HG02763 (cell line): ENCODE measurements at regions not wholly inside any gene's neighbourhood (a gene's known extent, or its start where the extent isn't known, plus 50 kb on each side); places are given as distances from the start of the nearest gene placed in this dataset.

ENCODE experiments used
- ATAC-seq: cut with Tn5 transposase; IDR thresholded peaks from one replicate; pipeline ENCODE4 v1.9.1; 2021; ENCODE audit warnings: mild to moderate bottlenecking, moderate library complexity; ENCODE audit not compliant: unreplicated experiment

DNA sequence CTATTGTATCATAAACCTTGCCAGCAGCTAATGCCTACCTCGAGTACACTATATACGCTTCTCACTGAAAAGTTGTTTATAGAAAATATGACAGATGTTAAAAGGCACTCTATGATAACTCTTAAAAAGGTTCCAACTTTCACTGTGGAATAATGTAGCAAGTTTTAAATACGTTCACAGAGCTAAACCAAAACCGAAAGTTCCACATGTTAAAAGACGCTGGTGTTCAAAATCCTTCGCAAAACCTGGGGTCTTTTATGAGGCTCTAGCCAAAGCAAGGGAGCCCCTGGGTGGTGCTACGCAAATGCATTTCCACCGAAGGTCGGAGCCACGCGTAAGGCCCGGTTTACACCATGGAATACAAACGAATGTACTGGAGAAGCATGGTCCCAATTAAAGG, 103.7 kb upstream of the TENM3 start:
- ATAC-seq: no peak

DNA sequence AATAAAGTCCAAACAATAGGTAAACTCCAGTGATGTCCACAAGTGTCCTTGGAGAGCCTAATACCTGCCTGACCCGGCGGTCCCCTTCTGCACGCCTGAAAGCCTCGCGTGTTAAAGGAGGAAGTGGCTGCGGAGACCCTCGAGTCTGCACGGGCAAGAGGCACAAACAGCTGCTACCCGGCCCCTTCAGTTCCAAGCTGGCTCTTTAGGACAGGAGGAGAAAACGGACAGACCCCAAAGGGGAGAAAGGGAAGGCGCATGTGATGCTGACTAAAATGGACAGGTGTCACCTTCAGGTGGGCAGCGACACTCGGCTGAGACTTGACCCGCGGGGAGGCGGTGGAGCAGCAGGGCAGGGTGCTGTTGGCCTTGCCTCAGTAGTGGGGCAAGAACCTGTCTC, 102.7 kb upstream of the TENM3 start:
- no peak for ATAC-seq

DNA sequence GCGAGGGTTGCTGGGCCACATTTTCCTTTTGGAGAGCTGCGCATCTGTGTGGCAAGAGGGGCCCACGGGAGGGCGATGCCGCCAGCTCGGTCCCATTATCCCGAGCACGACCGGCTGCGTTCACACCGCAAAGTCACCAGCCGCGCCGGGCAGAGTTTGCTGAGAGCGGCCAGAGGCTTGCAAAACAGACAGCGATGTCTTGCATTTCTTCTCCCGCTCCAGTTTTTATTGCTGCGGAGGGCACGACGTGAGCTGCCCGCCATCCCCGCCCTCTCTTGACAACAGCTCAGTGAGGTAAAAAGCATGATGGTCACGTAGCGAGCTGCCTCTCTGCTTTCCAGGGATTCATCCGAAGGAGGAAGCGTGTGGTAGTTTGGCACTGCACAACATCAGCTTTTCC, 102.1 kb upstream of the TENM3 start:
- no peak for ATAC-seq

DNA sequence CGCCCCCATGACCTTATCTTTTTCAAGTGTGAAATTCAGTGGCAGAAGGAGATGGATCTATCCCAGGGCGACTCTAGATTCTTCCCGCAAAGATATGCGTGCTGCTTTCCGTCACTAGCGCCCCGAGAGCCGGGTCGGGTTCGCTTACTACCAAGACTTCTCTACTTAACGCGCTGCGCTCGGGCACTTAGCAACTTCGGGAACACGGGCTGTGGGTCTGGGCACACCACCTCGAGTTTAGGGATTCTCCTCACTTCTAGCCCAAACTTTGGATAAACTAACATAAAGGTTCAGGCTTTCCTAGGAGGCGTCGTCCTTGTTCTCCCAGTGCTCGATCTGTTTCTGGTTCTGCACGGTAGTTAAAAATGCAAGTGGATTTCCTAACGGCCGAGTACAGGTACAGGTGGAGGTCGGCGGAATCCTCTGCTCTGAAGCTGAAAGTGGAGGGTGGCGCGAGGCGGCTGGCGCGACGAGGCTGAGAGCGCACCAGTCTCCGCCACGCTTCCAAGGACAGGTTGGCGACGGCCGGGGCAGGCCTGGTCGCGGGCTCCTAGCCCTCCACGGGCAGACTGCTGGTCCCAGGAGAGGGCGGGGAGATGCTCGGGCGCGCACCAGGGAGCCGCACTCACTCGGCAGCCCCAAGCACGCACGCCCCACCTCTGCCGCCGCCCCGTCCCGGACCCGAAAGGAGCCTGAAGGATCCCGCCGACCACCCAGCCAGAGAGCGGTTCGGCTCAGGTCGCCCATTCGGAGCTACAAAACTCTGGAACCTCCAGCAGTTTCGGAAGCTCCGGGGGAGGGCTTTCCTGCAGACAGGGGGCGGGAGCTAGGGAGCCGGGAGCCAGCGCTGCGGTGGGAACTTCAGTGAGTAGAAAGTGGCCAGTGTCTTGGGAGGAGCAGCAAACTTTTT, 100.8 kb upstream of the TENM3 start:
- no peak for ATAC-seq

DNA sequence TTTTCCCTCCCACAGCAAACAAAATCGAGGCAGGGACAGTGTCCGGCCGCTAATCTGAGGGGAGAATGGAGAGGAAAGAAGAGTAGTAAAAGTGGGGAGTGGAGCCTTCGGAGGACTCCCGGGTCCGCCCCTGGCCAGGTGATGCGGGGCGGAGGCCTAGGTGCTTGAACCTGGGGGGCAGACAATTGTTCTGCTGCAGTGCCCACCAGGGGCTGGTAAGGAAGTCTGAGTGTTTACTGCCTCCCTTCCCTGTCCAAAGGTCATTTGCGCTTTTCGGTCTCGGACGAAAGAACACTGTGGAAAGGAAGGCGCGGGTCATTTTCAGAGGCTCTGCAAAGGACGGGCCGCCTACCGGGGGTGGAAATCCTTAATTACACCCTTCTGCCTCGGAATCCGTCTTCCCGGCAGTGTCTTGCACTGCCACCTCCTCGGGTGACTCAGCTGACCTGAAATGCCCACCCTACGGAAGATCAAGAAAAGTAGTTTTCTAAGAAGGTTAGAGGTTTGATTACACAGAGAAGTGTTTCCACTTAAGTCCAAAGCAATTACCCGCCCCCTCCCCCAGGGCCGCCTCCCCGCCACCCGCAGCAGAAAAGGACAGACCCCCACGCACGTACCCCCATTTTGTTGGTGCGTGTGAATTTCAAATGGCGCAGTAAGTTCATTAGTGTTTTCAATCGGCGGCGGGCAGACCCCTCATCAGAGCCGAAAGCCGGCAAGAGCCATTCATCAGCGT, 99.9 kb upstream of the TENM3 start:
- ATAC-seq: no peak

DNA sequence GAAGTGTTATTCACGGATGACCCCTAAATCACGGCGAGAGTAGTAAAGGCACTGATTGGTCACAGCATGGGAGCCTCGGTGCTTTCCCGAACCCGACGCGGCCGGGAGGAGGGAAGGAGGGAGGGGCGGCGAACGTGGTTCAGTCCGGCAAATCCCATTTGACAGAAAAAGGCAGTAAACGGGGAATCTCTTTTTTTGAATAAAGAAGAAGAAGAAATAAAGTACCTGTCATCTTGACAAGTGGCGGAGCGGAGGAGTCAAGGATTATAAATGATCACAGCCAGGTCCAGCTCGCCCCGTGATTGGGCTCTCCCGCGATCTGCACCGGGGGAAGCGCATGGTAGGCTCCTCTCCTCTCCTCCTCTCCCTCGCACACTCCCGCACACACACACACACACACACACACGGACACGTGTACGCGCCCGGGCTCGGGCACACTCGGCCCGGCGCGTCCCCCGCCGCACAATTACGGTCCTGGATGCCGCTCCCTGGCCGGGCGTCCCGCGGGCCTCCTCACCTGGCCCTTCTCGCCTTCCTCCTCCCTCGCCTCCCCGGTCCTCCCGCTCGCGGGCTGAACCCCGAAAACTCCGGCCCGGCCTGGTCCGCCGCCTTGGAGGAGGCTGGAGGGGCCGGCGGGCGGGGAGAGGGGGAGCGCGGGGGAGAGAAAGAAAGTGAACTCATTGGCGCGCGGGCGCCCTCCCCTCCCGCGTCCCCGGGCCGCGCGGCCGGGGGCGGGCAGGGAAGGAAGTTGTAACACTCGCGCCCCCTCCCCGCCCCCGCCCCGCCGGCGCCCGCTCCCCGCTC, 99.2 kb upstream of the TENM3 start:
- ATAC-seq: no peak

DNA sequence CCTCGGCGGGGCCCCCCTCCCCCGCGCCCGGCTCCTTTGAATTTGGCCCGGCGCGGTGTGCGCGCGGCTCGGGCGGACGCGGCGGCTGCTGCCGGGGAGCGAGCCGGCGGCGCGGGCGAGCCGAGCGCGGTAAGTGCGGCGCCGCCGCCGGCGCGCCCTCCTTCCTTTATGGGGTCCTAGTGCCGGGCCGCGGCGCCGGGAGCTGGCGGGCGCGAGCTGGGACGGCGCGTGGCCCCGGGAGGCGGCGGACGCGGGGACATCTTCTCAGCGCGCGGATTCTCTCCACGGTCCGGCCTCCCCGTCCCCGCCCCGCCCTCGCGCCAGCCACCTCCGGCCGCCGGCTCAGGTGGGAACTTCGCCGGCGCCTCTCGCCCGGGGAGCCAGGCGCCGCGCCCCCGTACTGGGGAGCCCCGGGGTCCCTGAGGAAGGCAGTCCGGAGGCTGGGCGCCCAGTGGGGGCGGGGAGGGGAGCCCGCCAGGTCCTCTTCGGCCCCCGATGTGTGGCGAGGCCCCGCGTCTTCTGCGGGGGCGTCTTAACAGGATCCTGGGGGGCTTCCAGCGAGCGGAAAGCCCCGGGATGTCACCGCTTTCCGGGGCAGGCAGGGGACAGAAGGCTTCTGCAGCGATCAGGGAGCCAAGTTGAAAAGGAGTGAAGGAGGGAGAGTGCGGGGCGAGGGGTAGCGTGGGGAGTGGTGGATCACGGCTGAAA, 98.4 kb upstream of the TENM3 start:
- ATAC-seq: no peak

DNA sequence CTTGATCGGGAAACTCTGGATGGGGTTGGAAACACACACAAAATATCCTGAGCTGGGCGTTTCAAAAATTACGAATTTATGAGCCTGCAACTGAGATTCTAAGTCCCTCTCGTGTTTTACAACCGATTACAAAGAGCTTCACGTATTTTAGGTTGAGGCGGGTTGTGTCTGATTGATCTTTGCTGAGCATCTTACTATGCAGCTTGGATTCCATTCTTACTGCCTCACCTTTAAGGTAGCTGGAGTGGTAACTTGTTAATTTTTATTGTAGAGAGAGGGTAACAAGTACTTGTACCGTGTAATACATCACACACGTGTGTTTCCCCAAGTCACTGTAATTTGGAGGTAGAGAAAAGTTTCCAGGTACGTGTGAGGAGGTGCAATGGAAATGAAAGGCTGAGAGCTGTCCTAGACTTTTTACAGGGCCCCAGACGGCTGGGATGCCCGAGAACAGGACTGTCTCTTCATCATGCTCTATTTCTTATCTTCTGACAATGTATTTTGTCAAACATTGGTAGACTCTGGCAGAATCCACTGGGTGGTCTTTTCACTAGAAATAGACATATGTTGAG, 97.8 kb upstream of the TENM3 start:
- no peak for ATAC-seq

DNA sequence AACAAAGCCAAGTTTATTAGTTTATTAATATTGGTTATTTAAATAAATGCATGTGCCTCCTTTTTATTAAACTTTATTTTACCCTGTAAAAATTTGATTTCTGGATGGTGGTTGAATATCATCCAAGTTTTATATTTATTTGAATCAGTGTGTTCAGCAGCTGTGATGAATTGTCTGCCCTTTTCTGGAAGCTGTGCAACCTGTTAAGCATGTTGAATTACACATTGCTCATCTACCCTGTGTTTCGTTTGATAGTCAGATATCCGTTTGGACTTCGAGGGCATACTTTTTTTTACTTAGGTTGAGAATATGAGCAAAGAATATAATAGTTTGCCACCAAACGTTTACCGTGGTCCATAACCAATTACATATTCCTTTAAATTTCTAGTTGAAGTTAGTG, 95.8 kb upstream of the TENM3 start:
- no peak for ATAC-seq

DNA sequence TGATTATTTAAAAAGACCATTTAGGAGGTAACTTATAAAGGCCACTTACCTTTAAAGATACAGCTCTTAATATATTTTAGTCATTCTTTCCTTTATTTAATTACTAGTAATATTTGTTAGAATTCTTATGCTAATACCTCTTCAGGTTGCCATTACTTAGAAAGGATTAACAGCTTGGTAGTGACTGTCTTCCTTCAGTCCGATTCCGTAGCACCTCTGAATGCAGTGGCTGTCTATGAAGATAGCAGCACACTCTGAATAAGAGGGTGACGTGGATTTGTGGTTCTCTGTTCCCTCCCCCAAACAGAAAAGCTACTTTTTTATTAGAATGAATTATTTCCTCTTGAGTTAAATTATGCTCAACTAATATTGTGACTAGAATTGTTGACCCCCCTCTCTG, 92.6 kb upstream of the TENM3 start:
- no peak for ATAC-seq

DNA sequence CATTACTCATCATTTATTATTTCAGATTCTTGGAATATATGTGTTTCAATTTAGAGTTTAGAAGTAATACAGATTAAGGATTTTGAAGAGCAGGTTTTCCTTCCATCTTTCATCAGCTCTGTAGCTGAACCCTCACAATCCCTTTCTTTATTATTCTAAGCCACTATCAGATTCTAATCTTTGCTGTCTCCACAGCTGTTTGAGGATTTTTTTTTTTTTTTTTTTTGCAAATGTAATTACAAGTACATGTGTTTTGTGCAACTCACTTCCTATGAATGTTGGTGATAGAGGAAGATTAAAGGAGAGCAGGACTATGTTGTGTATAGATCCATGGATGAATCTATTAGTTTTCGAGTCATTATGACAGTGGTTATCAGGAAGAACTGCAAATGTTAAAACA, 87.4 kb upstream of the TENM3 start:
- ATAC-seq: no peak

DNA sequence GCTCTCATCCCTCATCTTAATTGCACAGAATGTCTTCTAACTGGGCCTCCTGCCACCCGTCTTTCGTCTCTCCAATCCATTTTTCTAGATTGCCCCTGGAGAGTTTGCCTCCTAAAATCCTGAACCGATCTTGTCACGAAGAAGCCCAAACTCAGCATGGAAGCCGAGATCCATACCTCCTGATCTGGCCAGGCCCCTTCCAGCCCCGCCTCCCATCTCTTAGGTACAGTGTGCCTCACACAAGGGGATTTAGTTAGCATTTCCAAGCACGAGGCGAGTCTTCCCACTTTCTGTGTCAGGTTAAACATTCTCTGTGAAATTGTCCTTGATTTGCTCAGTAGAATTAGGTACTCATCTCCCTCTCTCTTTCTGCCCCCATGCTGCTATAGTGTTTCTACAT, 80.0 kb upstream of the TENM3 start:
- ATAC-seq: no peak

DNA sequence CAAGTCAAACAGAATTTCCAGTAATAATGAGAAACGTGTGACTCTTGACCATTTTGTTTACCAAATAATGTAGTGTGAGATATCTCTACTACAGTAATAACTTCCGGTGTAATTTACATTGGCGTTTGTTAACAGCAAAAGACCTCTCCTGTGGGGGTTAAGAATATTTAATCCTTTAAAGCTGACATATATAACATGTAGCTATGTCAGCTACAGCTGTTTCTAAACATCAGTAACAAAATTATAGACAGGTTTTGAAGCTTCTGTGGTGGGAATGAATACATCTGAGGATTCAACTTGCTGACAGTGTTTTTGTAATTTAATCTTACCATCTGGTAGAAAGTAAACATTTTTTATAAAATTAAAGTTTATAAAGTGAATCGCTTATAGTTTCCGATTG, 73.6 kb upstream of the TENM3 start:
- ATAC-seq: no peak

DNA sequence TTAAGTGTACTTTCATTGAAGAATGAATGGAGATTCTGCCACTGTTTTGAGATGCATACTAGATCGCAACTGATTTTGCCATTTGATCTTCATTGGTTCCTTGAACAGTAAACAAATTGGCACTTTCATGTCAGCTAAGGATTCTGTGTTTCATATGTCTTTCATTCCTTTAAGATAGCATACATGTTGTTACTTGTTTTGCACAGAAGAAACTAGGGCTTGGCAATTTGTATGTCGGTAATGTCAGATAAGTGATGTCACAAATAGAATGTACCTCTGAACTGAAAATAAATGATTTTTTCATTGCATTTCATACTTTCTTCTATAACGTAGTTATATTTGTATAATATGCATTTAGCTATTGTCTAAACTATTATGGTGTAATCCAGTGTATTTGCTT, 73.2 kb upstream of the TENM3 start:
- ATAC-seq: no peak

DNA sequence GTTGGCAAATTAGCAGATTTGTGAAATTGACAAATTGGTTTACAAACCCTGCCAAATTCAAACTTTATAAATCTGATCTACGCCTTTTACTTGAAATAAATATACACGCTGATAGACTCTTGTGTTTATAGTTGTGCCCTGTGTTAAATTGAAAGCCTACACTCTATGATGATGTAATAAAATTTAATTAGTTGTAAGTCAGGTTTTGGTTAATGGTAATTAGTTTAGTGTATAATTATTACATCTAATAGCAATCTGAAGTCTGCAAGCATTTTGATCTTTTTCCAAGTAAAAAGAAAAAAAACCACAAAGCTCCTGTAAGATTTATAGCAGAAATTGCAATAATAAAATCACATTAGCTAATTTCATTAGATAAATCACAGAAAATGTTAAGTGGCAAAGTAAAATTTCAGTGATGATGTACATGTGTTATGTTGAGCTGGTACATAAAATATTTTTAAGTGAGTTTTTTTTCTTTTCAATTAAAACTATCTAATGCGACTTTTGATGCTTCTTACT, 72.7 kb upstream of the TENM3 start:
- ATAC-seq: no peak

DNA sequence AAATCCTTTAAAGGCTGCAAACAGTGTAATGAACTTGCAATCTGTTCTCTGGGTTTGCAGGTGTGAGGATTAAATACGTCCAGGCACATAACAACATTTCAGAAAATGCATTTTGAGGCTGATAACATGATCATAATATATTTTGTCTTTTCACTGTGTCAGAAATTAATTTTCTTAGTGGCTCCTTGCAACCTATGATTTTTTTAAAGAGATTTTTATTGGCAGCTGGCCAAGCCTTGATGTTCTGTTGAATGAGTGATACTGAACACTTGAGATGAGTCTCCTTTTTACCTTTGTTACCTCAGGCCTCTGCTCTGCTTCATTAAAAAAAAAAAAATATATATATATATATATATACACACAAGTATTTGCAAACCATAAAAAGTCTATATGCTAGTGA, 68.2 kb upstream of the TENM3 start:
- no peak for ATAC-seq

DNA sequence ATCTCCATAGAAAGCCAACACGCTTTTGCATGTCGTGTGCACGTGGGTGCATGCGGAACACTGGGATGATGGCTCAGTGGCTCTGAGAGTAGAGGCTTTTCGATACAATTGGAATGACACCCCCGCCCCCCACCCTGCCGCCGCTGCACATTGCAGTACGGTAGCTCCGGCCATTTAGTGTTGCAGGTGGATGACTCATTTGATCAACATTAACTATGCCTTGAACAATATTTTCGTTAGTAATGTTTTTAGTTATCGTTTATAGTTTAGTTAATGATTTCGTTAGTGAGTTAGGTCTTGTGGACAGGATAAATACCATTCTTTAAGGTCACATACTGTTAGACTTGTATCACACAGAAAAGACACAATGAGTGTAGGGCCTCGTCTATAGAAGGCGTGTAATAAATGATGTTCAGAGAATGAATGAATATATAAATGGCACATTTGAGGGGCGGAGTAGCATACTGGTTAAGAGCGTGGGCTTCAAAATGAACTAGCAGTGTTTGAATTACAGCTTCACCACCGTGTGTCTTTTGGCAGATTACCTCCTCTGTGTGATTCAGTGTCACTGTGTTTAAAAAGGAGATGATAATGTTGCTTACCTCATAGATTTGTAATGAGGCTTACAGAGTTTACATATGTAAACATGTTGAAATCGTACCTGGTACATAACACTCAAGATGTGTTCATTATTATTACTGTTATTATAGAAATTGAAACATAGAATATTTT, 67.2 kb upstream of the TENM3 start:
- no peak for ATAC-seq

DNA sequence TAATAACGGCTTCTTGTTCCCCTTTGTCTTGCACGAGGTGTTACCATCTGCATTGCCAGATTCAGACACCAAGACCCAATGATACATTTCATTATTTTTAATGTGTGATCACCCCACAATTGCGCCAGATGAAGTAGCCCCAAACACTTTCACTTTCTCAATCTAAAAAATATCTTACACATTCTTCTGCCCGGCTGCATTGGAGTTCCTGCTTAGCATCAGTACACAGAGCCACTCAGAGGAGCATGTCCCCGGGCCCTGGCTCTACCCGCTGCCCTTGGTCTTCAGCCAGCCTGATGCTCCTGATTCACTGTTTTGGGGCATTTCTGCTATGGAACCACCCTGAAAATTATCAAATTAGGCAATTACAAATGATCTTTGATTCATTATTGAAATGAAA, 66.0 kb upstream of the TENM3 start:
- no peak for ATAC-seq

DNA sequence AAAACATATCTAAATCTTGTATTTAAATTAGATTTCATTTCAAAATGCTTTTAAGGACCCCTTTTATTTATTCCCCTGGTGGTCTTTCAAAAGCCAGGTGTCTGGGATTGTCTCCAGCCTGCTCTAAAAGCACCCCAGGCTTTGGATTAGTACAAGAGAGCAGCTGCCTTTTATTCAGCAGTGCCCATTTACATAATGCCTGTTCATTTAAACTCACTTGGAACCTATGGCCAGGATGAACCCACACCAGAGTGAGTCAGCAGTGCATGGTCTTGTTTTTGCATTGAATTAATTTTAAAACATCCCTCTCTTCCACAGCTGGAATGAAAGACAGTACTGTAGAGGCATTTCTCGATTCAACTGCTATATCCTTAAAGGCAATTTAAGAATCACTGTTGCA, 64.1 kb upstream of the TENM3 start:
- no peak for ATAC-seq

DNA sequence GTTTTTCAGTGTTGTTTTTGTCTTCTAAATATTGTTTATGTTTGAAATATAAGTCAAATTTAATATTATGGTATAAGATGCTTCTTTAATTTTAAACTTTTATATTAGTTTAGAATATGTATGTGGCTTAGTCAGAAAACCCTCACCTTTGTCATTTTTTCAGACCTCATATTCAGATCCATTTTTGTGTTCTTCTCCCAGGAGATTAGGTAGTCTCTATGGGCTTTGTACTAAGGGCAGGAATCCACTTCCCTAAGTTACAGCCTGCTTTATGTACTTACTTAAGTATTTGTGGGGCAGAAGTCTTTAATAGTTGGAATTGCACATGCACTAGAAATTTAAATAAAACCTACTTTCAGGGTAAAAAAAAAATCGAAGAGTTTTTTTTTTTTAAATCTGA, 63.5 kb upstream of the TENM3 start:
- no peak for ATAC-seq
